Adrenal gland (tissue), 9 donors: ENCODE measurements at regions not wholly inside any gene's neighbourhood (a gene's known extent, or its start where the extent isn't known, plus 50 kb on each side); places are given as distances from the start of the nearest gene placed in this dataset.

Source experiments
- DNase-seq, 7 donors: peaks; one replicate each; pipeline ENCODE4 v3.0.0-alpha.2; 2019 to 2020
- H3K27ac ChIP-seq, 5 donors: fragments of 200-600 bp; sonication (generic) in 4 of 5; 1 replicate in 3 of 5; 2 replicates in 2 of 5; pipeline versions ENCODE4 v1.5.1 to v1.8.0; 2016 to 2020; ENCODE audit warnings: mild to moderate bottlenecking in 1 of 5
- H3K27me3 ChIP-seq: fragments of 200-600 bp; 2 replicates; pipeline ENCODE4 v1.8.0; 2021
- H3K36me3 ChIP-seq, 2 donors: fragments of 200-600 bp; replicated peaks in 1 of 2; 1 replicate in 1 of 2; 2 replicates in 1 of 2; pipeline versions ENCODE4 v1.5.1 to v1.8.0; 2018 to 2022
- H3K4me1 ChIP-seq, 2 donors: fragments of 200-600 bp; replicated peaks in 1 of 2; 1 replicate in 1 of 2; 2 replicates in 1 of 2; pipeline versions ENCODE4 v1.5.1 to v1.8.0; 2018 to 2021
- H3K4me3 ChIP-seq, 4 donors: fragments of 200-600 bp; sonication (generic) in 3 of 4; one replicate each; pipeline ENCODE4 v1.5.1; 2016 to 2018
- H3K9me3 ChIP-seq, 3 donors: fragments of 200-600 bp; sonication (generic) in 1 of 3; replicated peaks in 1 of 3; 1 replicate in 2 of 3; 2 replicates in 1 of 3; pipeline versions ENCODE4 v1.5.1 to v1.8.0; 2016 to 2021
- CTCF ChIP-seq, 6 experiments: fragments of 450-650 bp in 4 of 6; fragments of 200-600 bp in 2 of 6; sonication (generic) in 1 of 6; IDR thresholded peaks; 1 replicate in 5 of 6; 2 replicates in 1 of 6; pipeline versions ENCODE4 v1.5.1 to v1.8.0; 2016 to 2021; ENCODE audit warnings: antibody characterized with exemption in 6 of 6, mild to moderate bottlenecking in 2 of 6, moderate library complexity in 1 of 6
- POLR2A ChIP-seq, 2 donors: fragments of 450-650 bp; IDR thresholded peaks; one replicate each; pipeline ENCODE4 v1.6.1; 2017; ENCODE audit warnings: antibody characterized with exemption in 2 of 2, mild to moderate bottlenecking in 2 of 2, moderate library complexity in 1 of 2
- WGBS, 4 donors: extraction: QIAGEN DNeasy Blood & Tissue Kit in 2 of 4; methylation state at CpG; one replicate each; pipeline versions ENCODE4 v1.1.5 to v1.1.7; 2013 to 2017; 5-methylcytosine and 5-hydroxymethylcytosine counted together
- intact Hi-C, 2 donors: fragments of 100-400 bp; cut with DNase I; formaldehyde crosslinking; loops; one replicate each; pipeline versions ENCODE4 v1.14.1 to v1.15.0; 2022 to 2023
- donor health status: healthy with polysubstance abuse.
- donor health status: Bipolar disorder and iron deficiency.
- donor health status: DM: yes; HTN: yes; CAD: no.
- donor health status: DM: no; HTN: no; CAD: no.
- donor health status: DM: no; HTN: no; CAD: no.

- 75 to 95% (median 89%) methylated on average over 1 of the region's 1 CpG for WGBS, 4 donors
- H3K4me3 ChIP-seq, result no peak overlapping the region
- no peak overlapping the region for H3K27ac ChIP-seq
- DNase-seq, result no peak
- no peaks in the 10 kb centered on the region for H3K4me1 ChIP-seq
- no peaks in the 10 kb centered on the region for H3K9me3 ChIP-seq
- no peaks in the 10 kb centered on the region for H3K36me3 ChIP-seq
- TF ChIP-seq POLR2A (IDR thresholded peaks at IDR 0.05), result no peak
- no peak for TF ChIP-seq CTCF (IDR thresholded peaks at IDR 0.05)
- intact Hi-C loops, result no loop called here
- H3K27me3 ChIP-seq, result no peaks in the 10 kb centered on the region
Observed at GRCh38 chr18:42659187-42659586, 456.3 kb downstream of the RIT2 start.

- 81 to 93% (median 84%) methylated on average over 4 of the region's 4 CpGs for WGBS, 4 donors
- H3K9me3 ChIP-seq, result no peaks in the 10 kb centered on the region
- intact Hi-C loops, result no loop called here
- no peaks in the 10 kb centered on the region for H3K4me1 ChIP-seq
- no peaks in the 10 kb centered on the region for H3K27me3 ChIP-seq
- H3K27ac ChIP-seq, result no peak overlapping the region
- TF ChIP-seq CTCF (IDR thresholded peaks at IDR 0.05), result no peak
- no peak for TF ChIP-seq POLR2A (IDR thresholded peaks at IDR 0.05)
- no peaks in the 10 kb centered on the region for H3K36me3 ChIP-seq
- DNase-seq, result no peak
- no peak overlapping the region for H3K4me3 ChIP-seq
Observed at GRCh38 chr18:42670860-42671259, 444.6 kb downstream of the RIT2 start.

- H3K36me3 ChIP-seq, result no peaks in the 10 kb centered on the region
- H3K27me3 ChIP-seq, result no peaks in the 10 kb centered on the region
- no peaks in the 10 kb centered on the region for H3K4me1 ChIP-seq
- no peak overlapping the region for H3K27ac ChIP-seq
- 76 to 100% (median 83%) methylated on average over 1 of the region's 1 CpG for WGBS, 4 donors
- TF ChIP-seq POLR2A (IDR thresholded peaks at IDR 0.05) (no peak), CTCF (IDR thresholded peaks at IDR 0.05) (no peak)
- H3K4me3 ChIP-seq, result no peak overlapping the region
- no peaks in the 10 kb centered on the region for H3K9me3 ChIP-seq
- intact Hi-C loops, result no loop called here
- no peak for DNase-seq
Observed at GRCh38 chr18:42675810-42676209, 439.7 kb downstream of the RIT2 start.

GRCh38 chr18:42683094-42683493 lies 432.4 kb downstream of the RIT2 start:
- no peaks in the 10 kb centered on the region for H3K36me3 ChIP-seq
- H3K27me3 ChIP-seq, result no peaks in the 10 kb centered on the region
- 76 to 83% (median 80%) methylated on average over 2 of the region's 2 CpGs for WGBS, 4 donors
- TF ChIP-seq POLR2A (IDR thresholded peaks at IDR 0.05) (no peak), CTCF (IDR thresholded peaks at IDR 0.05) (no peak)
- intact Hi-C loops, result no loop called here
- H3K4me3 ChIP-seq, result no peak overlapping the region
- no peak for DNase-seq
- H3K27ac ChIP-seq, result no peak overlapping the region
- no peaks in the 10 kb centered on the region for H3K9me3 ChIP-seq
- H3K4me1 ChIP-seq, result no peaks in the 10 kb centered on the region
